Jurkat, Clone E6-1 (cell line): ENCODE measurements at regions not wholly inside any gene's neighbourhood (a gene's known extent, or its start where the extent isn't known, plus 50 kb on each side); places are given as distances from the start of the nearest gene placed in this dataset.

Source experiments
- DNase-seq: peaks from one replicate; pipeline ENCODE4 v3.0.0-alpha.2; 2011; ENCODE audit warnings: low read depth, low spot score
- H3K4me3 ChIP-seq: 2 replicates; pipeline ENCODE4 v1.5.1; 2011; ENCODE audit warnings: mild to moderate bottlenecking, low read length, control low read depth, moderate library complexity

GRCh38 chr6:123747515-123747914 lies 56.1 kb upstream of the NKAIN2 start:
- no peak overlapping the region for H3K4me3 ChIP-seq

GRCh38 chr6:123745895-123746294 lies 57.8 kb upstream of the NKAIN2 start:
- DNase-seq: no peak
- no peak overlapping the region for H3K4me3 ChIP-seq

More at GRCh38 chr6:123747515-123747914, 56.1 kb upstream of the NKAIN2 start:
- DNase-seq: no peak

- no peak for DNase-seq
- no peak overlapping the region for H3K4me3 ChIP-seq
Measured at GRCh38 chr6:123744840-123745239, 58.8 kb upstream of the NKAIN2 start.

GRCh38 chr6:123742626-123743025 lies 61.0 kb upstream of the NKAIN2 start:
- no peak for DNase-seq
- H3K4me3 ChIP-seq: no peak overlapping the region

- no peak for DNase-seq
Measured at GRCh38 chr6:123733180-123733579, 70.5 kb upstream of the NKAIN2 start.

GRCh38 chr6:123716506-123716905 lies 79.8 kb upstream of the TRDN start:
- H3K4me3 ChIP-seq: no peak overlapping the region
- DNase-seq: no peak

More at GRCh38 chr6:123733180-123733579, 70.5 kb upstream of the NKAIN2 start:
- no peak overlapping the region for H3K4me3 ChIP-seq

GRCh38 chr6:123715006-123715863 lies 78.5 kb upstream of the TRDN start:
- peak; percentile 11 for DNase-seq
- no peak overlapping the region for H3K4me3 ChIP-seq

- no peak overlapping the region for H3K4me3 ChIP-seq
- DNase-seq: no peak
Measured at GRCh38 chr6:123712831-123713230, 76.1 kb upstream of the TRDN start.

- no peak overlapping the region for H3K4me3 ChIP-seq
- no peak for DNase-seq
Measured at GRCh38 chr6:123702943-123703342, 66.2 kb upstream of the TRDN start.

GRCh38 chr6:123687864-123688263 lies 51.1 kb upstream of the TRDN start:
- no peak for DNase-seq
- H3K4me3 ChIP-seq: no peak overlapping the region
